ENCODE measurements at regions not wholly inside any gene's neighbourhood (a gene's known extent, or its start where the extent isn't known, plus 50 kb on each side); places are given as distances from the start of the nearest gene placed in this dataset.

DNA sequence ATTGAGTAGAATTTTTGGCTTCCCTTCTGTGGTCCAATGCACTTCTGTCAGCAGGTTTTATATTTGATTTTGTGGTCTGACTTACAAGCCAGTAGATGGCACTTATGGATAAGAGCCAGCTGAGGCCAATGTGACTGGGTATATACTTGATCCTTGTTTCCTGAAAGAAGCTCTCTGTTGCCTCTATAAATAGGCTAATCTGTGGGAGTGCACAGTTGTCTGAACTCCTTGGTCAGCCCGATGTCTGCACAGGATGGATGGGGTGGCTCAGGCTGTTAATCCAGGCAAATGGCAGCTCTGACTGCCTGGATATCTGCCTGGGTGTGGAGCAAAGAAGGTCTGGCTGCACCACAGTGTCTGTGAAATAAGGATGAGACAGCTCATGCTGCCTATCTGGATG is 1183.7 kb upstream of the PRMT6 start:
- TF ChIP-seq, protein P1, sequence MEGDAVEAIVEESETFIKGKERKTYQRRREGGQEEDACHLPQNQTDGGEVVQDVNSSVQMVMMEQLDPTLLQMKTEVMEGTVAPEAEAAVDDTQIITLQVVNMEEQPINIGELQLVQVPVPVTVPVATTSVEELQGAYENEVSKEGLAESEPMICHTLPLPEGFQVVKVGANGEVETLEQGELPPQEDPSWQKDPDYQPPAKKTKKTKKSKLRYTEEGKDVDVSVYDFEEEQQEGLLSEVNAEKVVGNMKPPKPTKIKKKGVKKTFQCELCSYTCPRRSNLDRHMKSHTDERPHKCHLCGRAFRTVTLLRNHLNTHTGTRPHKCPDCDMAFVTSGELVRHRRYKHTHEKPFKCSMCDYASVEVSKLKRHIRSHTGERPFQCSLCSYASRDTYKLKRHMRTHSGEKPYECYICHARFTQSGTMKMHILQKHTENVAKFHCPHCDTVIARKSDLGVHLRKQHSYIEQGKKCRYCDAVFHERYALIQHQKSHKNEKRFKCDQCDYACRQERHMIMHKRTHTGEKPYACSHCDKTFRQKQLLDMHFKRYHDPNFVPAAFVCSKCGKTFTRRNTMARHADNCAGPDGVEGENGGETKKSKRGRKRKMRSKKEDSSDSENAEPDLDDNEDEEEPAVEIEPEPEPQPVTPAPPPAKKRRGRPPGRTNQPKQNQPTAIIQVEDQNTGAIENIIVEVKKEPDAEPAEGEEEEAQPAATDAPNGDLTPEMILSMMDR (IDR thresholded peaks at IDR 0.05; ENCODE audit: extremely low read depth in 1 of 2, insufficient read depth in 1 of 2, low read depth in 1 of 2, low read length in 2 of 2), result no peak
- no peak for TF ChIP-seq POLR2A (IDR thresholded peaks at IDR 0.05; ENCODE audit: low read depth, low read length)

Measured in endothelial cell of umbilical vein (primary cell).